ENCODE measurements at regions not wholly inside any gene's neighbourhood (a gene's known extent, or its start where the extent isn't known, plus 50 kb on each side); places are given as distances from the start of the nearest gene placed in this dataset.

DNA sequence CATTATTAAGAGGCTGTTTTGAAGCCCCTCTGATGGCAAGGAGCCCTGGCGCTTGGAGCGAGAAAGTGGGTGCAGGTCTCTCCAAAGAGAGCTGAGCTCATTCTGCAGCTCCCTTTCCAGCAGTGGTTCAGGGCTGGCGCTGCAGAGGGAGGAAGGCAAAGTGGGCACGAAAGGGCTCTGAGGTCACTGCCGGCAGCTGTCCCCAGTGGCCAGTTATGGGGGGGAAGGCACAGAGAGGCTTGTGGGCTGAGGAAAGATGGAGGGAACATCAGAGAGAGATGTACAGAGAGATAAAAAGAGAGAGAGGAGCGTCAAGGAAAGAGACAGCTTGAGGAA is 75.2 kb upstream of the TBX5 start:
- no peak for TF ChIP-seq CTCF (conservative IDR thresholded peaks at IDR 0.05)
- no peak overlapping the region for H3K27ac ChIP-seq

- no peak for TF ChIP-seq CTCF (conservative IDR thresholded peaks at IDR 0.05)
- H3K27ac ChIP-seq = no peak overlapping the region
Observed at GRCh38 chr12:114480337-114481199, 74.6 kb upstream of the TBX5 start.

GRCh38 chr12:114479831-114480230 is 73.9 kb upstream of the TBX5 start:
- no peak for TF ChIP-seq CTCF (conservative IDR thresholded peaks at IDR 0.05)

DNA sequence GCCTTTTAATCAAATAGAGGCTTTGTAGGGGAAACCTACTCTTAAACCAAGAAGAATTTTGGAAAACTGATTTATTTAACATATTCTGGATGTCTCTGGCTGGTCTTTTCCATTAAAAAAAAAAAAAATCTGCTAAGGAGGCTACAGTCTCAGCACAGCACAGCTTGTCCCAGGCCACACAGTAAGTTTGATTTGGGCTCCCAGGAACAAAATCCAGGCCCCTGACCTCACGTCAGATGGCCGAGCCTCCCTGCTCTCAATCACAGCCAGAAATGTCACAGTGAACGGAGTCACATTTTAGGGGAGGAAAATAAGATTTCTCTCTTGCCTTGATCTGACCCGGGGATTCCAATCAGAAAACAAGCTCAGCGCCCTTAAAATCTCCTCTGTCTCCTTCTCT is 72.9 kb upstream of the TBX5 start:
- no peak for TF ChIP-seq CTCF (conservative IDR thresholded peaks at IDR 0.05)
- H3K27ac ChIP-seq = no peak overlapping the region

More at GRCh38 chr12:114479831-114480230, 73.9 kb upstream of the TBX5 start:
- no peak overlapping the region for H3K27ac ChIP-seq

- no peak overlapping the region for H3K27ac ChIP-seq
- no peak for TF ChIP-seq CTCF (conservative IDR thresholded peaks at IDR 0.05)
Observed at GRCh38 chr12:114477989-114478395, 72.0 kb upstream of the TBX5 start.

DNA sequence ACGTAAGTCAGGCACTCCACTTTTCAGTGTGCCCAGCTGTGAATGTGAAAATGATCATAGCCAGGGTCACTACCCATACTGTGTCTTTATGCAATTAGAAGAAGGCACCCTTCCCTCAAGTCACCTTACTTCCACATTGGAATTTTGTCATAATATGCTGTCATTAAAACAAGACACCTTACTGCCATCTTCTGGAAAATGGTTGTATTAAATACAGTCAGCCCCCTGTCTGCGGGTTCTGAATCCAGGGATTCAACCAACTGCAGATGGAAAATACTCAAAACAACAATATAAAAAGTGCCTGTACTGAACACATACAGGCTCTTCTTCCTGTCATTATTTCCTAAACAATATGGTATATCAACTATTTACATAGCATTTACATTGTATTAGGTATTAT is 70.2 kb upstream of the TBX5 start:
- peak; percentile 84 for TF ChIP-seq CTCF (conservative IDR thresholded peaks at IDR 0.05)
- H3K27ac ChIP-seq = no peak overlapping the region

DNA sequence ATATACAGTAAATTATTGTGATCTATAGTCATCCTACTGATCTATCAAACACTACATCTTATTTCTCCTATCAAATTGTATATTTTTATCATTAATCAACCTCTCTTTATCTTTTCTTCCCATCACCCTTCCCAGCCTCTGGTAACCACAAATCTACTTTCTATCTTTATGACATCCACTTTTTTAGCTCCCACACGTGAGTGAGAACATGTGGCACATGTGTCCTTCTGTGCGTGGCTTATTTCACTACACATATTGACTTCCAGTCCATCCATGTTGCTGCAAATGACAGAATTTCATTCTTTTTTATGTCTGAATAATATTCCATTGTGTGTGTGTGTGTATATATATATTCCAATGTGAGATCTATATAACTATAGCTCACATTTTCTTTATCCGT is 67.8 kb upstream of the TBX5 start:
- no peak overlapping the region for H3K27ac ChIP-seq
- TF ChIP-seq CTCF (conservative IDR thresholded peaks at IDR 0.05) = no peak

Data from VCaP (cell line).